ENCODE measurements at regions not wholly inside any gene's neighbourhood (a gene's known extent, or its start where the extent isn't known, plus 50 kb on each side); places are given as distances from the start of the nearest gene placed in this dataset.

GRCh38 chr18:61749546-61749945 lies 143.3 kb downstream of the RNF152 start:
- POLR2A ChIA-PET: no interaction called here
- TF ChIP-seq CTCF (IDR thresholded peaks at IDR 0.05; ENCODE audit: insufficient read depth, low read length, missing control alignments): no peak

GRCh38 chr18:61749031-61749430 lies 143.8 kb downstream of the RNF152 start:
- POLR2A ChIA-PET: no interaction called here
- no peak overlapping the region for H3K4me3 ChIP-seq (ENCODE audit: low read depth, low read length)
- no peak for TF ChIP-seq CTCF (IDR thresholded peaks at IDR 0.05; ENCODE audit: insufficient read depth, low read length, missing control alignments)
- no peak for DNase-seq (ENCODE audit: low read depth, low spot score)
- CTCF ChIA-PET: no interaction called here

More at GRCh38 chr18:61749546-61749945, 143.3 kb downstream of the RNF152 start:
- DNase-seq (ENCODE audit: low read depth, low spot score): no peak
- CTCF ChIA-PET: no interaction called here
- H3K4me3 ChIP-seq (ENCODE audit: low read depth, low read length): no peak overlapping the region

- no peak for TF ChIP-seq CTCF (IDR thresholded peaks at IDR 0.05; ENCODE audit: insufficient read depth, low read length, missing control alignments)
- DNase-seq (ENCODE audit: low read depth, low spot score): no peak
- H3K4me3 ChIP-seq (ENCODE audit: low read depth, low read length): no peak overlapping the region
- POLR2A ChIA-PET: no interaction called here
- CTCF ChIA-PET: interaction anchor here (0.9 kb wide), 1 partner anchor 8 kb away, joined by 3 read pairs; no protein-coding TSS in a partner anchor
Measured at GRCh38 chr18:61748004-61748403, 144.8 kb downstream of the RNF152 start.

GRCh38 chr18:61743775-61744531 lies 148.9 kb downstream of the RNF152 start:
- TF ChIP-seq CTCF (IDR thresholded peaks at IDR 0.05; ENCODE audit: insufficient read depth, low read length, missing control alignments): no peak
- H3K4me3 ChIP-seq (ENCODE audit: low read depth, low read length): no peak overlapping the region
- DNase-seq (ENCODE audit: low read depth, low spot score): peak; percentile 40
- ChIA-PET POLR2A (no interaction called here), CTCF (no interaction called here)

- CTCF ChIA-PET: interaction anchor here (1.5 kb wide), 1 partner anchor 9 kb away, joined by 3 read pairs; no protein-coding TSS in a partner anchor
- POLR2A ChIA-PET: no interaction called here
- no peak overlapping the region for H3K4me3 ChIP-seq (ENCODE audit: low read depth, low read length)
- TF ChIP-seq CTCF (IDR thresholded peaks at IDR 0.05; ENCODE audit: insufficient read depth, low read length, missing control alignments): no peak
- DNase-seq (ENCODE audit: low read depth, low spot score): no peak
Measured at GRCh38 chr18:61742565-61743429, 150.0 kb downstream of the RNF152 start.

- ChIA-PET POLR2A (no interaction called here), CTCF (interaction anchor here (1.5 kb wide), 1 partner anchor 10 kb away, joined by 3 read pairs; no protein-coding TSS in a partner anchor)
- no peak for TF ChIP-seq CTCF (IDR thresholded peaks at IDR 0.05; ENCODE audit: insufficient read depth, low read length, missing control alignments)
- no peak overlapping the region for H3K4me3 ChIP-seq (ENCODE audit: low read depth, low read length)
- DNase-seq (ENCODE audit: low read depth, low spot score): no peak
Measured at GRCh38 chr18:61741881-61742454, 150.8 kb downstream of the RNF152 start.

All from AG04449 (cell line).